ENCODE measurements at regions not wholly inside any gene's neighbourhood (a gene's known extent, or its start where the extent isn't known, plus 50 kb on each side); places are given as distances from the start of the nearest gene placed in this dataset.

GRCh38 chr2:75416420-75417342 is 144.1 kb downstream of the EVA1A start:
- no peaks in the 10 kb centered on the region for H4K20me1 ChIP-seq (ENCODE audit: insufficient read depth, low read length)
- H3K4me2 ChIP-seq (ENCODE audit: insufficient read depth, low read length): no peak overlapping the region
- no peak overlapping the region for H2AFZ ChIP-seq (ENCODE audit: low read length)
- H3K4me3 ChIP-seq (ENCODE audit: insufficient read depth, low read length): no peak overlapping the region
- no peak overlapping the region for H3K27ac ChIP-seq (ENCODE audit: low read depth, low read length)
- no peaks in the 10 kb centered on the region for H3K9me3 ChIP-seq (ENCODE audit: low read depth, low read length)
- DNase-seq (ENCODE audit: insufficient read length, low spot score, missing footprints): no peak
- peaks cover 60% of the 10 kb centered on the region for H3K27me3 ChIP-seq (ENCODE audit: insufficient read depth, low read length)
- H3K36me3 ChIP-seq (ENCODE audit: insufficient read depth, low read length): no peaks in the 10 kb centered on the region
- H3K4me1 ChIP-seq (ENCODE audit: insufficient read depth, low read length): no peaks in the 10 kb centered on the region
- no peaks in the 10 kb centered on the region for H3K79me2 ChIP-seq (ENCODE audit: insufficient read depth, low read length)
- no peak for TF ChIP-seq CTCF (IDR thresholded peaks at IDR 0.05; ENCODE audit: extremely low read depth, low read depth, low read length)

GRCh38 chr2:75415731-75416130 is 145.0 kb downstream of the EVA1A start:
- H3K27ac ChIP-seq (ENCODE audit: low read depth, low read length): no peak overlapping the region
- H3K4me2 ChIP-seq (ENCODE audit: insufficient read depth, low read length): no peak overlapping the region
- no peaks in the 10 kb centered on the region for H3K79me2 ChIP-seq (ENCODE audit: insufficient read depth, low read length)
- no peak for TF ChIP-seq CTCF (IDR thresholded peaks at IDR 0.05; ENCODE audit: extremely low read depth, low read depth, low read length)
- H3K9me3 ChIP-seq (ENCODE audit: low read depth, low read length): no peaks in the 10 kb centered on the region
- H3K36me3 ChIP-seq (ENCODE audit: insufficient read depth, low read length): no peaks in the 10 kb centered on the region
- no peak overlapping the region for H3K4me3 ChIP-seq (ENCODE audit: insufficient read depth, low read length)
- no peaks in the 10 kb centered on the region for H3K4me1 ChIP-seq (ENCODE audit: insufficient read depth, low read length)
- peaks cover 53% of the 10 kb centered on the region for H3K27me3 ChIP-seq (ENCODE audit: insufficient read depth, low read length)
- no peak for DNase-seq (ENCODE audit: insufficient read length, low spot score, missing footprints)
- H4K20me1 ChIP-seq (ENCODE audit: insufficient read depth, low read length): no peaks in the 10 kb centered on the region
- H2AFZ ChIP-seq (ENCODE audit: low read length): no peak overlapping the region

GRCh38 chr2:75415111-75415626 is 145.6 kb downstream of the EVA1A start:
- Histone ChIP-seq H3K4me1 (ENCODE audit: insufficient read depth, low read length) (no peaks in the 10 kb centered on the region), H3K27me3 (ENCODE audit: insufficient read depth, low read length) (peaks cover 50% of the 10 kb centered on the region), H3K9me3 (ENCODE audit: low read depth, low read length) (no peaks in the 10 kb centered on the region), H2AFZ (ENCODE audit: low read length) (no peak overlapping the region), H3K4me3 (ENCODE audit: insufficient read depth, low read length) (no peak overlapping the region), H3K4me2 (ENCODE audit: insufficient read depth, low read length) (no peak overlapping the region), H4K20me1 (ENCODE audit: insufficient read depth, low read length) (no peaks in the 10 kb centered on the region), H3K79me2 (ENCODE audit: insufficient read depth, low read length) (no peaks in the 10 kb centered on the region), H3K27ac (ENCODE audit: low read depth, low read length) (no peak overlapping the region), H3K36me3 (ENCODE audit: insufficient read depth, low read length) (no peaks in the 10 kb centered on the region)
- DNase-seq (ENCODE audit: insufficient read length, low spot score, missing footprints): no peak
- no peak for TF ChIP-seq CTCF (IDR thresholded peaks at IDR 0.05; ENCODE audit: extremely low read depth, low read depth, low read length)

- TF ChIP-seq CTCF (IDR thresholded peaks at IDR 0.05; ENCODE audit: extremely low read depth, low read depth, low read length): no peak
- Histone ChIP-seq H3K9me3 (ENCODE audit: low read depth, low read length) (no peaks in the 10 kb centered on the region), H2AFZ (ENCODE audit: low read length) (no peak overlapping the region), H3K36me3 (ENCODE audit: insufficient read depth, low read length) (no peaks in the 10 kb centered on the region), H3K4me1 (ENCODE audit: insufficient read depth, low read length) (no peaks in the 10 kb centered on the region), H3K27ac (ENCODE audit: low read depth, low read length) (no peak overlapping the region), H3K4me3 (ENCODE audit: insufficient read depth, low read length) (no peak overlapping the region), H3K4me2 (ENCODE audit: insufficient read depth, low read length) (no peak overlapping the region), H4K20me1 (ENCODE audit: insufficient read depth, low read length) (no peaks in the 10 kb centered on the region), H3K79me2 (ENCODE audit: insufficient read depth, low read length) (no peaks in the 10 kb centered on the region), H3K27me3 (ENCODE audit: insufficient read depth, low read length) (peaks cover 34% of the 10 kb centered on the region)
- DNase-seq (ENCODE audit: insufficient read length, low spot score, missing footprints): no peak
Observed at GRCh38 chr2:75411574-75411973, 149.2 kb downstream of the EVA1A start.
